GM18502 (cell line): ENCODE measurements at regions not wholly inside any gene's neighbourhood (a gene's known extent, or its start where the extent isn't known, plus 50 kb on each side); places are given as distances from the start of the nearest gene placed in this dataset.

Experiments
- ATAC-seq: cut with Tn5 transposase; IDR thresholded peaks from one replicate; pipeline ENCODE4 v1.9.1; 2021; ENCODE audit warnings: mild to moderate bottlenecking; ENCODE audit not compliant: unreplicated experiment, poor library complexity

- ATAC-seq: no peak
Observed at GRCh38 chr3:25119682-25120081, 308.4 kb upstream of the RARB start.

GRCh38 chr3:25120665-25121064, 307.4 kb upstream of the RARB start:
- ATAC-seq: no peak

GRCh38 chr3:25125201-25125600, 302.9 kb upstream of the RARB start:
- ATAC-seq: no peak

GRCh38 chr3:25128735-25129134, 299.3 kb upstream of the RARB start:
- no peak for ATAC-seq

- no peak for ATAC-seq
Observed at GRCh38 chr3:25130724-25131520, 297.1 kb upstream of the RARB start.

DNA sequence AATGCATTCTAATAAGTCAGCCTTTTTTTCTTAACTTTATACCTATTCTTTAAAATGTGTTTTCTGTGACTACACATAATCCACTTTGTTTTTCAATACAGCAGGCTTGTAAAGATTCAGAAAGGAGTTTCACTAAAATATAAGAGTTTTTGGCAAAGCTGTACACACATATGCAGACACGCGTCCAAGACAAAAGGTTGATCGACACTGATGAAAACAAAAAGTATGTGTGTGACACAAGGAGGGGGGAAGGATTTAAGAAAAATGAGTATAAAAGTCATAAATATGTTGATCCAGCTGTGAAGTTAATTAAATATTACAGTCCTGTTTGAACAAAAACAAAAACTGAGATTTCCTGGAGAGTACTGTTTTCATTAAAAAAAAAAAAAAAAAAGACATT, 294.5 kb upstream of the RARB start:
- no peak for ATAC-seq

DNA sequence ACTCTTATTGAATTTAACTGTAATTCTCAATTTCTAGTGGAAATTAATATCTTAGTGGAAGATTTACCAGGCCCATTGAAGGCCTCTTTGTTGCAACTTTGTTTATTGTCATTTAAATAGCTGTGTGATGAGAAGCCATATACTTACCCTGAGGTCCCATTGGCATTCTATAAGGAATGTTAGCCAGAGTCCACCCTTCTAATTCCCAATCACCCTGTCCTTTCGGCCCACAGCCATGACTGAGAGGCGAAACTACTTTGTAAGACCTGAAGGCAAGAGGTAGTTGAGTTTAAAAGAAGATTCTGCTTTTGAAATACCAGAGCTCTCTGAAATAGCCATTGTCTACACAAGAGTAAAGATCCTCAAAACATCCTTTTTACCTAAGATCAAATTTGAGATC, 290.5 kb upstream of the RARB start:
- ATAC-seq: no peak

DNA sequence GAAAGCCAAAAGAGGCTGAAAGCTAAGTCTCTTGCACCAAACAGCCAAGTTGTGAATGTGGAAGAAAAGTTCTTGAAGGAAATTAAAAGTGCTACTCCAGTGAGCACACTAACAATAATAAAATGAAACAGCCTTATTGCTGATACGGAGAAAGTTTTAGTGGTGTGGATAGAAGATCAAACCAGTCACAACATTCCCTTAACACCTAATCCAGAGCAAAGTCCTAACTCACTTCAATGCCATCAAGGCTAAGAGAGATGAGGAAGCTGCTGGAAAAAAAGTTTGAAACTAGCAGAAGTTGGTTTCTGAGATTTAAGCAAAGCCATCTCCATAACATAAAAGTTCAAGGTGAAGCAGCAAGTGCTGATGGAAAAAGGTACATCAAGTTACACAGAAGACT, 288.8 kb upstream of the RARB start:
- no peak for ATAC-seq

DNA sequence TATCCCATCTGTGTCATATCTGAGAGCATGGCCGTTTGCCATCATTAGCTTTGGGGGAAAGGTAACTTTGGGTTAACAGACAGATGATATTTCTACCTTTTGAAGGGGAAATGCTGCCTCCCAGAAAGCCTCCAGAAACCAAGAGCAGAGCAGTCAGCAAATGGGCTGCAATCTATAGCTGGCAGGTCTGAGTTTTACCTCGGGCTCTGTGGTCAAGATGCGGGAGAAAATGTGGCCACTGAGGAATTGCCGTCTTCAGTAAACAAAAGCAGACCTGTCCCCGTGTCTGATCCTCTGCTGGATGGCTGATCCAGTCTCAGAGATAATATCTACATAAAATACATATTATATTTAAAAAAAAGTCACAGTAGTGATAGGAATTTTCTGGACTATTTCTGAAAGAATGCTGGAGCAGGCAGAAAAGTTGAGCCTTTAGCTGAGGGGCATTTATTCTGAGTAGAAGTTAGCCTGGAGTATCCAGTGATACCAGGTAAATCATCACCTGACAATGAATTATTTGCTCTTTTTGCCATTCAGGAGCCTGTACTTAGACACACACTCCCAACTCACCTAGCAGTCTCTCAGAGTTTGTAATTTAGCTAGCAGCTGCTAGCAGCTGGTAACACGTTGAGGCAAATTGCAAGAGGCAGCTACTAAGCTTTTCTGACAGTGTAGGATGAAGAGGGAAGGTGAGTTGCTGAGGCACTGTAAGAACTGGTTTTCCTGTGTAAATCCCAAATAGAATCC, 285.3 kb upstream of the RARB start:
- ATAC-seq: no peak

- ATAC-seq: no peak
Observed at GRCh38 chr3:25143356-25144025, 284.6 kb upstream of the RARB start.

GRCh38 chr3:25144430-25144829, 283.6 kb upstream of the RARB start:
- no peak for ATAC-seq

- ATAC-seq: no peak
Observed at GRCh38 chr3:25145176-25145575, 282.9 kb upstream of the RARB start.

- no peak for ATAC-seq
Observed at GRCh38 chr3:25150199-25150598, 277.9 kb upstream of the RARB start.

DNA sequence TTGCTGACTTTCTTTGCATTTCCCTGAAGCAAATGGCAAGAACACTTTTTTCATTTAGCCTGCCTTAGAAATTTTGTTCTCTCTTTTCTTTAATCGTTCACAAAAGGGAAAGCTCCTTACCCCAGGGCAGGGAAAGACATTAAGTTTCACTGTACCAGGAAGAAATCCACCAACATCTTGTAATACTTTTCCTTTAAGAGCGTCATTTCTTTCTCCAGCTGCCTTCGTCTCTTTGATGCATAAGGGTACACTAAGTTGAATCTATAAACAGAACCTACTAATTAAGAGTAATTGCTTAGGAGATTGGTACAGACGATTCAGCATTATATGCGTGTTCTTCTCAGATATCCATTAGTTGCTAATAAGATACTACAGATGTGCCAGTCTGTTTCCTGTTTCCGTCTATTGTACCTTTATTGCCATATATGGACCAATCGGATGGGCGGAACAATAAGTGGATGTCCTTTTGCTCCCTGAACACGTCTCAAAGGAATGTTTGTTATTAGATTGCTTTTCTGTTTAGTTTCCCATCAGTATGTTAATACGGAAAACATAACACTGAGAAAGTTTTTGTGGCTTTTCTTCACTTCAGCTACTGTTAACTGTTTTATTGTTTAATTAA, 276.7 kb upstream of the RARB start:
- ATAC-seq: no peak

GRCh38 chr3:25151903-25152295, 276.2 kb upstream of the RARB start:
- ATAC-seq: no peak

- ATAC-seq: no peak
Observed at GRCh38 chr3:25153136-25153535, 274.9 kb upstream of the RARB start.

DNA sequence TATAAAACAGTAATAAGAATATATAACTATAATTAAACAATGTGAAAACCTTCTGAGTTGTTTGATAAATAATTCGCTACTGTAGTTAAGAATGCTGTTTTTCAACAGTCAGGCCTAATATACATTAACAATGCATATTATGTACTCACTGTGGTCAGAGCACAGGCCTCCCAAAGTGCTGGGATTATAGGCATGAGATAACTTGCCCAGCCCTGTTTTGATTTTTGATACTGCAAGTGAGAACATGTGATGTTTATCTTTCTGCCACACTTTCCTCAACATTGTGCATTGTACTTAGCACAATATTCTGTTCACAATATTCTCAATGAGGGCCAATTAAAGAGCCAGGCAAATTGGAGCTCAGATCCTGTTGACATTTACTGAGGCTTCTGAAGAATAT, 274.5 kb upstream of the RARB start:
- ATAC-seq: no peak

DNA sequence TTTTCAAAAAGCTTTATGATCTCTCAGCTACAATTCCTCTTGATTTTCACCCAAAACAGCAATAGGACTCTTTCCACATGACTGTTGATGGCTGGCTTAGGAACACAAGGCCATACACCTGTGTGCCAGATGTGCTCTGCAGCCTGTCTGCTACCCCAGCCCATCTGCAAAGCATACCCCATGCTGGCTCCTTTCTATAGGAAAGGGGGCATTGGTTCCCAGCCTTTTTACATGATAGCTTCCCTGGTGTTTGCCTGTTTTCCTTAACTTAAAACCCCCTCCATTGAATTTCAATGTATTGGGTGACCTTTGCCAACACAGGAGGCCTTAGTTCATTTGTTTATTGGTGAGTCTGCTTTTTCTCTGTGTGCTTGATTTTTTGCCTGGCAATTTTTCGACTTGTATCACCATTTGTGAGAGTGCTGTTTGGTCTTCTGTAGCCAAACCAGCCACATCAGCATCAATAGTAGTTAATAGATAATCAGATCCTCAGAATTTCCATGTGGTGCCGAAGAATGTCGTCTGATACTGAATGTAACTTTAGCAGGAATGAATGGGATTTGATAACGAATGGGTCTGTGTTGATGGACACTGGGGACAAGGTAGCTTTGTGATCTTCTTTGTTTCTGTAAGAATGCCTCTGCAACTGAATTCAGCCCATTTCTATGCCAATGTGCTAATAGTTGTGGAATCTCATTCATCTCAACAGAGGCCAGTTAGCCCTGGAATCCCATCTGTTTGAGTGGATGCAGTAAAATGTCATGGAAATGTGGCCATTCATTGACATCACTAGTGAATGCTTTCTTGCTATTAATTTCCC, 272.2 kb upstream of the RARB start:
- ATAC-seq: no peak

- ATAC-seq: no peak
Observed at GRCh38 chr3:25156626-25157025, 271.4 kb upstream of the RARB start.

GRCh38 chr3:25165306-25165705, 262.8 kb upstream of the RARB start:
- ATAC-seq: no peak
